HG02852 (cell line): ENCODE measurements at regions not wholly inside any gene's neighbourhood (a gene's known extent, or its start where the extent isn't known, plus 50 kb on each side); places are given as distances from the start of the nearest gene placed in this dataset.

Source experiments
- ATAC-seq: cut with Tn5 transposase; IDR thresholded peaks from one replicate; pipeline ENCODE4 v1.9.1; 2021; ENCODE audit warnings: mild to moderate bottlenecking, moderate library complexity; ENCODE audit not compliant: unreplicated experiment

DNA sequence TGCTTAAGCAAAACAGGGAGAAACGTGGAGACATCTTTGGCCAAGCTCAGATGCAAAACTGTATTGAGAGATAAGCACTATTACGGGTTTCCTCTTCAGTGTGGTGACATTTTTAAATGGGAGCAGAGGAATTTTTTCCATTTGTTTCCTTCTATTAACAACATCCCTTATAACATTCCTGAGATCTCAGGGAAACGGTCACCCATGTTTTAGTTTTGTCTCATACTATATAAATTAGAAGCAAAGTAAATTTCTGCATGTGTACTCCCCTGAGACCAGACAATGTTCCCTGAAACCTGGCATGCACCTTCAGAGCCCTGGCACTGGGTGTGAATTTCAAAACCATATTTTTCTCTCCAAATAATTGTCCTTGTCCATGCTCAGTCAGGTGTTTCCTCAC, 57.6 kb upstream of the RNF152 start:
- ATAC-seq = no peak

DNA sequence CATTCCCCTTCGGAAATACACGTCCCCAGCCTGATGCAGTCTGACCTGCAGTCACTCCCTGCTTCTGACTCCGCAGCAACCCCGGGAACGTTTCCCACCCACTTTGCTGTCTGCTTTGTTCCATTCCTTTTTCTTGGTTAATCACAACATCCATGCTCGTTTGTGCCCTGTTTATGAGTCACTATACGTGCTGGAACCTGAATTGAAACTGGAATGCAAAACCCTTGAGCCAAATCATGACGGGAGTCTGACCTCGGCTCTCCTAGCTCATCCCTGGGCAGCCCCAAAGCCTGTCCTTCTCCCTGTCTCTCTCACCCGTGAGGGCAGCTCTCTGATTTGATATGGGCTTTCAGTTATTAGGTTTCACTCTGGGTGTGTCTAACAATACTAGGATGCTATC, 57.1 kb upstream of the RNF152 start:
- ATAC-seq = no peak

GRCh38 chr18:61948846-61949438, 56.1 kb upstream of the RNF152 start:
- ATAC-seq = no peak

DNA sequence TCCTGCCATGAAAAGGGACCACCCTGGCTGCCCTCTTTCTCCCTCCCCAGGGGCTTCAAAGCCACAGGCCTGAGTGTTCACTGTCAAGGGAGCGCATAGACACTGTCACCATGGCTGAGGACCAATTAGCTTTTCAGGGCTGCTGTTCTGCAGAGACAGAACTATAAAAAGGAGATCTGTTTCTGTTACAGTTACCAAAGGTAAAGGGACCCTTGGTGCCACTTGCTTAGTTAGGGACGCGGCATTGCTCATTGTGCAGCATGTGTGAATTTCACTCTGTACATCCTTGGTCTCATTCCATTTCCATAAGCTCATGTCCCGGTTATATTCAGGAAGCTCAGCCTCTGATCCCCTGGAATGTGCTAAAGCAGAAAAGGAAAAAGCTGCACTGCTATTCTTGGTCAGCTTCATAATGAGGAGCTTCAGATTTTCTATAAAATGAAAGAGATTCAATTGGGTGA, 55.5 kb upstream of the RNF152 start:
- ATAC-seq = no peak

DNA sequence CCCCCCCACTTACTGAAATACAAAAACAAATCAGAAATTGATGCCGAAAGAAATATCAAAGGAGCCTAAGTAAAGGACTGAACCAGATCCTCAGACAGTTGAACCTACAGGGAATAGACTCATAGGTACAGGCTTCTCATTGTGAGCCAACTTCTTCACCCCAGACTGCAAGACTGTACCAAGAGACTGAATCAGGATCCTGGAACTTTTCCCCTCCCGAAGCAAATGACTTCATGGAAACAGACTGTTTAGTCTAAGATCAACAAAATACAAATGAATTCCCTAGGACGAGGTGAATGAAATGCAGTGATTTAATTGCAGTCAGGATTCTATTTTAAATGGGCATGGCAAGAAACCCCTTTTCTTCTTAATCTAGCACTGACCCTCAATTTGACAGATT, 53.6 kb upstream of the RNF152 start:
- no peak for ATAC-seq

GRCh38 chr18:61943175-61943964, 50.6 kb upstream of the RNF152 start:
- no peak for ATAC-seq
